IPS-18c (cell line): ENCODE measurements at regions not wholly inside any gene's neighbourhood (a gene's known extent, or its start where the extent isn't known, plus 50 kb on each side); places are given as distances from the start of the nearest gene placed in this dataset.

Source experiments
- H3K4me3 ChIP-seq: 2 replicates; pipeline ENCODE4 v1.7.0; 2013; ENCODE audit warnings: low read depth, mild to moderate bottlenecking, low read length, moderate library complexity; ENCODE audit not compliant: insufficient read depth
- H3K9me3 ChIP-seq: one replicate; pipeline ENCODE4 v1.6.1; 2013; ENCODE audit warnings: mild to moderate bottlenecking, low read length, moderate library complexity; ENCODE audit not compliant: control insufficient read depth, insufficient read depth

- Histone ChIP-seq H3K4me3 (no peak overlapping the region), H3K9me3 (no peaks in the 10 kb centered on the region)
These were observed 291.2 kb downstream of the BRINP1 start for GRCh38 chr9:119078015-119078414.

GRCh38 chr9:119083673-119084072 is 285.6 kb downstream of the BRINP1 start:
- Histone ChIP-seq H3K4me3 (no peak overlapping the region), H3K9me3 (no peaks in the 10 kb centered on the region)

DNA sequence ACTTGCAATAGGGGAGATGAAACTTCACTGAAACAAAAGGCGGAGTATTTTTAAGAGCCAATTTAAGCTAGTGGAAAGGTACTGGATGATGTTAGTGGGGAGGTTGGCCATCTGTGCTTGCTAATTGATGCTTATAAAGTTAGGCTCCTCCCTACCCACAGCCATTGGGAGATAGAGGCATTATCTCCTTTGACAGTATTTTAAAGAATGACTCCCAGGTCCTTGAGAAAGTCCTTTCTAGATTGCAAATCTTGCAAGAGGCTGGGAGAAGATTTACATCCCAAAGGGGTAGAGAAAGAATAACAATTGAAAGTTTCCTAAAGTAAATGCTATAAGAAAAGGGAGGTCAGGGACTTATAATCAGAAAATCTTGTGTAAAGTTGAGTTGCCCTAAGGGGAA is 282.6 kb downstream of the BRINP1 start:
- H3K4me3 ChIP-seq = no peak overlapping the region
- no peaks in the 10 kb centered on the region for H3K9me3 ChIP-seq

DNA sequence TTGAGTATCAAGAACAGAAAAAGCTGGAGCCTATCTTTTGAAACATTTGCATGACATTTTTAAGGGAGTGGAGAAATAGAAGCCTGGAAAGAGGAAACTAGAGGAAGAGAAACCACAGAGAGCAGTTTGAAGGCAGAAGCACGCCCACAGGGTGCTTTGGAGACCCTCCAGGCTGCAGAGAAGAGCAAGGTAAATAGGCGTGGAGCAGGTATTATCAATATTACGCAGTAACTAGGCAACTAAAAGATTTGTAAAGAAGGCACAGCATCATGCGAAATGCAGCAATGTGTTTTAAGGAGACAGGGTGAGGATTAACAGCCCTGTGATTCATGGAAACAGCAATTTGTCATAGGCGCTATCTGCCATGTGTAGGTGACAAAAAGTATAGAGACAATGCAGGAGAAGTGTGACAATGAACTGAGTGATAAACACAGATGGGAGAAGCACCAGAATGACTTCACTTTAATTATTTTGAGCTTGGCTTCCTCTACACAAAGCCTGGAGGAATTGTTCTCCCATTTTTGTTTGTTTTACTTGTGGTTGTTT is 281.2 kb downstream of the BRINP1 start:
- no peaks in the 10 kb centered on the region for H3K9me3 ChIP-seq
- no peak overlapping the region for H3K4me3 ChIP-seq

DNA sequence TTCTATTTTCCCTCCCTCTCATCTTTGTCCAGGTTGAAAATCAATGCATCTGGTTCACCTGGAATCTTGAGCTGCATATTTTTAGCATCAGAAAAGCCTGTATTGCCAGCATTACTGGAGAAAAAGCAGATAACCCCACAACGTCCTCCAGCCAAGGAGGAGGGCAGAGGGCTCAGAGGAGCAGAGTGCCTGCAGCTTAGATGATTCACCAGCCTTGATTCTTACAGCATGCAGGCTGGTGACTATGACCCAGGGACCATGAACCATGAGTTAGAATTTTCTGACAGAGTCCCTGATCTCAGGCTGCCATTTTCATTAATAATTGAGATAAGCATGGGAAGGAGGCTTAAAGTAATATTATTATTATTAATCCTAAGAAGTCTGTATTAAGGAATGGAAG is 278.2 kb downstream of the BRINP1 start:
- Histone ChIP-seq H3K9me3 (no peaks in the 10 kb centered on the region), H3K4me3 (no peak overlapping the region)

GRCh38 chr9:119092125-119092524 is 277.1 kb downstream of the BRINP1 start:
- no peak overlapping the region for H3K4me3 ChIP-seq
- H3K9me3 ChIP-seq = no peaks in the 10 kb centered on the region

- Histone ChIP-seq H3K9me3 (no peaks in the 10 kb centered on the region), H3K4me3 (no peak overlapping the region)
These were observed 275.1 kb downstream of the BRINP1 start for GRCh38 chr9:119094086-119094485.

DNA sequence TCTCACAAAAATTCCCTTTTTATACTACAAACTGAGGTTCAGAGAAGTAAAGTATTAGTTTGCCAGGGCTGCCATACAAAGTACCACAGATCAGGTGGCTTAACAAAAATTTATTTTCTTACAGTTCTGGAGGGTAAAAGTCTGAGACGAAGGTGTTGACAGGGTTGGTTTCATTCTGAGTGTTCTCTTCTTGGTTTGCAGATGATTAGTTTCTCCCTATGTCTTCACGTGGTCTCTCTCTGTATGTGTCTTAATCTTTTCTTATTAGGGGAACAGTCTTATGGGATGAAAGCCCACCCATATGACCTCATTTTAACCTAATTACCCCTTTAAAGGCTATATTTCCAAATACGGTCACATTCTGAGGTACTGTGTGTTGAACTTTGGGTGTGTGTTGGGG is 274.2 kb downstream of the BRINP1 start:
- H3K9me3 ChIP-seq = no peaks in the 10 kb centered on the region
- H3K4me3 ChIP-seq = no peak overlapping the region

DNA sequence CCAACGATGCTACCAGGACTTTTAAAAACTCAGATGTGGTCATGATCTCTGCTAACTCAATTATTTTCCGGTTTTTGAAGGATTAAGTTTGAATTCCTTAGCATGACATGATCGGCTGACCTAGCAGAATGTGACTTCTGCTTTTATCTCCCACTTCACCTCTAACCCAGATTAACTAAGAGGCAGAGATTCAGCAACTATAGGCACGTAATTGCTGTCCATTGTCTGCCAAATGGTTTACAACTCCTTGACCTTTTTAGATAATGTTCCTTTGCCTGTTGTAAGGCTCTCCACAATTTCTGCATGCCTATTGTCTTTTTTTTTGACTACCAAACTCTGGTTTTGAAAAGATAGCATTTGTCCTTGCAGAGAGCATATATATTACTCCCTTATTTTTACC is 268.2 kb downstream of the BRINP1 start:
- Histone ChIP-seq H3K9me3 (no peaks in the 10 kb centered on the region), H3K4me3 (no peak overlapping the region)

DNA sequence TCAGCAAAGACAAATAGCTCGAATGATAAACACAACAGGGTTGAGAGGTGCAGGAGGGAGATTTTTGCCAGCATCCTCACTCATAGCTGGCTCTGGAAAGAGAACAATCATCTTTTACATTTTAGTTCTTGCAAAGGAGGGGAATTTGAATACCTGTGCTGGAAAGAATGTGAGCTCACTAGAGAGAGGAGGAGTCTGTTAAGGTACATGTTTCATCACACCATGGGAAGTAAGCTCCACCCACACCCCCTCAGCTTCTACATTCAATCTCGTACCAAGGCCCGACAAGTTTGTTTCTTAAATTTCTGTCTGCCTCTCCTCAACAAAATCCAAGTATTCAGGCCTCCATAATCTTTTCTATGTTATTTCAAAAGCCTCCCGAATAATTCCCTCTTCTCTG is 254.6 kb downstream of the BRINP1 start:
- no peak overlapping the region for H3K4me3 ChIP-seq
- H3K9me3 ChIP-seq = no peaks in the 10 kb centered on the region
